HPDE6-E6E7 (cell line): ENCODE measurements at regions not wholly inside any gene's neighbourhood (a gene's known extent, or its start where the extent isn't known, plus 50 kb on each side); places are given as distances from the start of the nearest gene placed in this dataset.
"Not testable (repeated sequence)": the region's sequence is repeated elsewhere in the genome, so short reads cannot be mapped to it uniquely, and the experiment has no call there.

Experiments used
- DNase-seq: peaks from one replicate; pipeline ENCODE4 v3.0.0; 2011; ENCODE audit warnings: missing footprints; ENCODE audit errors: extremely low spot score

- DNase-seq, result no peak
These were observed 588.9 kb downstream of the NR2F1-AS1 start for GRCh38 chr5:92992073-92992472.

DNA sequence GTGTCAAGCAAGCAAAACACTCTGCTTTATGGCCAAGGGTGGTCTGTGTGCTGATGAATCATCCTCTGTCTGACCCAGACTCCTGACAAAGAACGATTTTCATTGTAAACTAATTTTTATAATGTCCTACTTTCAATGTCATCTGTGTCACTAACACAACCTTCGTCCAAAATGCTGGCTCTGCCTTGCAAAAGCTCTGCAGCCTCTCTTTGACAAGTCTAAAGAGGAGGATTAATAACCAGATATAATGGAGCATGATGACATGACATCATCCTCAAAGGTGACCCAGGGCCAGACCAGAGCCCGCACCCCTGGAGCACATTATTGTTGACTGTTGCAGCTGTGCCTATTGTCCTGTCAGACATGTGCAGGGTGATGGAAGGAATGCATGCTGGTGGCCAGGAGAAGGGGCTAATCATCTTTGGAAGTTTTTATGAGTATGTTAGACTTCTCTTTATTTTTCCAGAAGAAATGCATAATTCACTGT lies 589.4 kb downstream of the NR2F1-AS1 start:
- no peak for DNase-seq

- DNase-seq, result no peak
These were observed 590.2 kb downstream of the NR2F1-AS1 start for GRCh38 chr5:92990771-92991170.

DNA sequence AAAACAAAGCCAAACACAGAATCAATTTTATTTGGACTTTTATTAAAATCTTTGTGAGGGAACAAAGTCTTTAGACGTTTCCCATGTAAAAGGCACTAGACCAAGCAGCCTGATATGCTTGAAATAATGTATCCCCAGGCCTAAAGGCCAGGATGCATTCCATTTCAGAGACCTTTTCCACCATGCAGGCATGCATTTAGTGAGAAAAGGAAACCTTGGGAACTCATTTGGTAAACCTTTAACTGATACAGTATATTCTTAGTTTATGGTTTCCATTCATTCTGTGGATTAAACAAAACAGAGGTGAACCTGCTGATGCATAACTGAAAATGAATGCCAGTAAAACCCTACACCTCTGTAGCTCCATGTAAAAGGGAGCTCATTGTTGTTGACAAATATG lies 600.0 kb downstream of the NR2F1-AS1 start:
- DNase-seq, result no peak

DNA sequence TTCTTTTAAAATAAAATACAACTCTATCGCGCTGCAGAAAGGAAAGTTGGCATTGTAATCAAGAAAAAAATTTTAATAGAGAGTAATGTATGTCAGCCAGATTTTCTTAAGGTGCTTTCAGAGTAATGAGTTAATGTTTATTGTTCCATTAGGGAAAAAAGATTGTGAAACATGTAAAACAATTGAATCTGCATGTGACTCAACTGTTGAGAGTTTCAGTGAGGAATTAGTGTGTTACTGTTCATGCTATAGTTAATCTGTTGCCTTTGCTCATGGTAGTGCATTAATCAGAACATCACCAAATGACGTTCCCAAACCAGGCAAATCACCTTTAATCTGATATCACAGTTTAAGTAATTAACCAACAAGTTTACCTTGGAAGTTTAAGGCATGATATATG lies 600.5 kb downstream of the NR2F1-AS1 start:
- DNase-seq, result no peak

GRCh38 chr5:92979716-92980115 lies 601.3 kb downstream of the NR2F1-AS1 start:
- DNase-seq, result no peak

GRCh38 chr5:92977846-92978540 lies 603.0 kb downstream of the NR2F1-AS1 start:
- DNase-seq, result no peak

DNA sequence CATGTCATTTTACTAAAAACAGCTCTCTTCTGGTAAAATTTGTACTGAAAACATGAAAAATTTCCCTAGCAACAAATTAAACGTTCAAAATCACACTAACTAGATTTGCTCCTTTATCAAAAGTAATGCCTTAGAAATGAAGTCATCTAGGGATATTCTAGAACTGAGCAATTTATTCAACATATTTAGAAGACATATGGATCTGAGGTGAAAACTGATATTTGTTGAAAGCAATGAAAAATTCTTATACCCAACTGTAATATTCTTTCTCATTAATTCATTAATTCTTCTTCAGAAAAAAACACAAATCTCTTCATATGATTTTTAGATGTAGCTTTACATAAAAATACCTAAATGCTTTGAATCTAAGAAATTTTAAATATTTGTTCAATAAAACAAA lies 604.9 kb downstream of the NR2F1-AS1 start:
- DNase-seq, result no peak

GRCh38 chr5:92969781-92970237 lies 611.2 kb downstream of the NR2F1-AS1 start:
- no peak for DNase-seq

DNA sequence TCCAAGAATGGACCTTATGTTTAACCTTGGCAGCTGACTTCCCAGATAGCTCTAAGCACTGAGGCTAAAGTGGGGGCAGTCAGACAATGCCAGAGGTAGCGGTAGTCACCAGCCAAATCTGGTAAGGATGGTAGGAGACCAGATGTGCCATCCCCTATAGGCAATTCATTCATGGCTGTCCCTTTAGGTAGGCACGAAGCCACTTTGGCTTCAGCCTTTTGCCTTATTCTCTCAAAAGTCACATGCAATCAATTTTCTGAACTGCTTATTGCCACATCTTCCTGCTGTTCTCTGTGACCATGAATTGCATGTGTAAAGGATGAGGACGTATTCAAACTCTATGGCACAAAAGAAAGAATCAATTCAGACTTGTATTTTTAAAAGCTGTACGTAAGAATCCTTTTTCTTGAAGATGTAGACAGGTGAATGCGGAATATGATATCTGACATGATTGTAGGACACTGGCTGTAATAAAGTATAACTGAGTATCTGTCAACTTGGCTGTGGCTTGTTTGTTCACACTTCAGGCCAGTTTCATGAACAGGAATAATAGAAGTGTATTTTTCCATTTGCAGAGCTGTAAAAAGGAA lies 611.7 kb downstream of the NR2F1-AS1 start:
- DNase-seq, result no peak

- no peak for DNase-seq
These were observed 617.2 kb downstream of the NR2F1-AS1 start for GRCh38 chr5:92963800-92964199.

DNA sequence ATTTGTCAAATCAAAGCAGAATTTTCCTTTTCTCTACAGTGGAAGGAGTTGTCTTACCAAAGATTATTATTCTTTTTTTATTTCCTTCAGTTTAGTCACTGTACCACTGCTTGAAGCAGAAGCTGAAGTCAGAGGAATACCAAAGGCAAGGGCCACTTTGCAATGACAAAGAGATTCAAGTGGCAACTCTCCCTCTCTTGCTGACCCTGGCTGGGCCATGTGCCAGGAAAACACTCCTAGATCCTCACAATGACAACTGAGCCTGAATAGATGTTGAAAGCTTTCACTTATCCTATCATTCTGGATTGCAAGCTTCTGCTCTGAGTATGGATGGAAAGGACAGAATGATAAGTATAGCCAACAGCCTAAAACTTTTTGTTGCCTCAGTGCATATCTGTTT lies 618.3 kb downstream of the NR2F1-AS1 start:
- DNase-seq, result no peak

DNA sequence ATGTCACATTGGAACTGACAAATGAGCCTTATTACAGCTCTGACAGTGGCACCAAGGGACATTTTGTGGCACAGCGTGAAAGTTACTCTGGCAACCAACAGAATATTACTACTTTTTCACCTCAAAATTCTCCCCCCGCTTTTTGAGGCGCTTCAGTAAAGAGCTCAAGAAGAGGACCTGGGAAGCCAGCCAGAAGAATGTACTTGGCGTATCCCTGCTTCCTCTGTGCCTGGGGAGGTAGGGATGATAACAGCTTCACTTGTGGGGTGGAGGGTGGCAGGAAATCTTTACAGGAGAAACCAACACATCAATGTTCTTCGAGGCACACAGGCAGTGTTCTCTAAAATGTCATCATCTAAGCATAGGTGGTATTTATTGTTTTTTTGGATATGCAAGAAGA lies 624.1 kb downstream of the NR2F1-AS1 start:
- DNase-seq, result no peak

DNA sequence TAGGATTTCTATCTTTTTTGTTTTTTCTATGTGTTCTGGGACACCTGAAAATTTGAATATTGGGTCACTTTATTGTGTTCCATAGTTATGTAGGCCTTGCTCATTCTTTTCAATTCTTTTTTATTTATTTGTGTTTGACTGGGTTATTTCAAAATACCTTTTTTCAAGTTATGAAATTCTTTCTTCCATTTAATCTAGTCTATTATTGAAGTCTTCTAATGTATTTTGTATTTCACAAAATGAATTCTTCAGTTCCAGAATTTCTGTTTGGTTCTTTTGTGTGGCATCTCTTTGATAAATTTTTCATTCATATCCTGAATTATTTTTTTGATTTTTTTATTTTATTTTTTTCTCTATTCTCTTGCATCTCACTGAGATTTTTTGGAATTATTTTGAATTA lies 628.8 kb downstream of the NR2F1-AS1 start:
- no peak for DNase-seq

DNA sequence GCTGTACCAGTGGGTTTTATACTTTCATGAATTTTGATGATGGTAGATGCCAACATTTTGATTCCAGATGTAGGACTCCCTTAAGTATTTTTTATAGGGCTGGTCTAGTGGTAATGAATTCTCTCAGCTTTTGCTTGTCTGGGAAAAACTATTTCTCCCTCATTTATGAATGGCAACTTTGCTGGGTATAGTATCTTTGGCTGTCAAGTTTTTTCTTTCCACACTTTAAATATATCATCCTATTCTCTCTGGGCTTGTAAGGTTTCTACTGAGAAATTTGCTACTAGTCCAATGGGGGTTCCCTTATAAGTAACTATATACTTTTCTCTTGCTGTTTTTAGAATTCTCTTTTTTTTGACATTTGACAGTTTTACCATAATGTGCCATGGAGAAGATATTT lies 629.3 kb downstream of the NR2F1-AS1 start:
- DNase-seq, result no peak

GRCh38 chr5:92946546-92946945 lies 634.5 kb downstream of the NR2F1-AS1 start:
- no peak for DNase-seq

DNA sequence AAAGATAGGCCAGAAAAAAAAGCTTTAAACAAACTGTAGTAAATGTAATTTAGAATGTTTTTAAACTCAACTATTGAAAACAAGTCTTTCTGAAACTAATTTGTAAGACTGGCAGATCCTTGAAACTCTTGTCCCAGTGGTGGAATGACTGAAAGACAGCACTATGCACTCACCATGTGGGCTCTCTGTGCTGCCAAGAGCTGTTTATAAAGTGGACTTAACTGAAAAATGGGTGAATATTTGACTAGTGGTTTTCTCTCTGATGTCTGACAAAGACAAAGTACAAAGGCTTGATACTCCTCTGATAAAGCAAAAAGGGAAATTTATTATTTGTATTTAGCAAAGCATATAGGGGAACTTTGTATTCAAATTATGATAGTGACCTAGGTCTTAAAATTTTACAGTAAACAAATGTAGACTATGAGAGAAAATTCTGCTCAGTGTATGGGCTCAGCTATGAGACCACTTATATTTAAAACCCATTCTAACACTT lies 635.4 kb downstream of the NR2F1-AS1 start:
- no peak for DNase-seq

- DNase-seq, result no peak
These were observed 636.0 kb downstream of the NR2F1-AS1 start for GRCh38 chr5:92944903-92945604.

DNA sequence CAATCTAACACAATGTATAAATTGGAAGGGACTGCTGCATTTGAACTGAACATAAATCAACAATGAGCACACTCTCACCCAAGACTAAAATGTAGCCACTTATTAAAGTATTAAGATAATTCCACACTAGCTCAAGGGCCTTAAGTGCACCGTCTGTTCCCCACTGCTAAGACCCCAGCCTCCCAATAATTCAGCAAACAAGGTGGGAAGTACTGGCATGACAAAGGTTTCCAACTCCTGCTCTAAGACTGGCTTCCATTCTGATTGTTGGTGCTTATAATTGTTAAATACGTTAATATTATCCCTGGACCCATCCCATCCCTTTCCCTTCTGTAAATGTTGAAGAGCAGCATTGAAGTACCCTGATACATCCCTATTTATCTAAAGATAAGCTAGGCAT lies 636.7 kb downstream of the NR2F1-AS1 start:
- no peak for DNase-seq

DNA sequence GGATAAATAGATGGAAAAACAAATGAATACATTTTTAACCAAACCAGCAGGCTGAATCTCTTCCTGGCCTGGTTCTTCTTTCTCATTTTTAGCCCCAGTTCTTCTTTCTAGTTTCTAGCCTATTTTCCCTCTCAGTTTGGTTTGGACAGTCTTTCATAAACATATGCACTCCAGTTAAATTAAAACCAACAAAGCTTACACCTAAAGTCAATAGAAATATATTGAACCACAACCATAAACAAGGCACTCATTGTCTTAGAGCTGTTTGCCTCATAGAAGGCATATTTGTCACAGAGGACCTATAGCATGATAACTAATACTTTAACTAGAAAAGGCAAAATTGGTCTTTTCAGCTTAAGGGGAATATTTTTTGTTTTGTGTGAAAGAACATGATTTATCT lies 638.3 kb downstream of the NR2F1-AS1 start:
- no peak for DNase-seq

GRCh38 chr5:92941806-92942205 lies 639.2 kb downstream of the NR2F1-AS1 start:
- DNase-seq, result no peak

GRCh38 chr5:92939428-92939827 lies 641.6 kb downstream of the NR2F1-AS1 start:
- DNase-seq, result no peak

GRCh38 chr5:92937396-92937795 lies 643.6 kb downstream of the NR2F1-AS1 start:
- not testable (repeated sequence) for DNase-seq
